GM12878 (cell line): ENCODE measurements at regions not wholly inside any gene's neighbourhood (a gene's known extent, or its start where the extent isn't known, plus 50 kb on each side); places are given as distances from the start of the nearest gene placed in this dataset.

Experiments
- ATAC-seq: fragments of 200-7000 bp; cut with Tn5 transposase; 3 replicates; pipeline ENCODE4 v1.9.1; 2020; ENCODE audit warnings: mild to moderate bottlenecking, moderate library complexity
- BruUV-seq: library from RNA; stranded (reverse); fragments of 400-500 nt; replicated peaks from 2 replicates; lab custom pipeline; 2021; lab: Mats Ljungman, UMichigan
- CTCF ChIA-PET: fragments of 300-600 bp; sonication (Branson Sonifier 250); formaldehyde crosslinking; extraction: SDS; loops from one replicate; lab custom pipeline; 2021; ENCODE audit warnings: inconsistent platforms; lab: Yijun Ruan, JAX
- POLR2A ChIA-PET: fragments of 350-600 bp; formaldehyde crosslinking; extraction: SDS; loops from one replicate; lab custom pipeline; 2021; ENCODE audit warnings: inconsistent platforms; lab: Charles Lee
- RAD21 ChIA-PET: fragments of 300-600 bp; sonication (Branson Sonifier 250); formaldehyde crosslinking; loops from one replicate; lab custom pipeline; 2023; ENCODE audit warnings: antibody characterized with exemption; ENCODE audit not compliant: unreplicated experiment; lab: Charles Lee
- SMC1A ChIA-PET: fragments of 300-600 bp; sonication (Branson Sonifier 250); formaldehyde crosslinking; loops from one replicate; lab custom pipeline; 2023; ENCODE audit not compliant: unreplicated experiment, uncharacterized antibody; lab: Charles Lee
- DNase-seq: peaks from one replicate; pipeline ENCODE4 v3.0.0-alpha.2; 2011; ENCODE audit warnings: low read depth, low spot score
- FAIRE-seq: peaks from 3 replicates; lab custom pipeline; 2011; peaks lifted over from hg19 to GRCh38; lab: Jason Lieb, UNC
- H2AFZ ChIP-seq: 2 replicates; pipeline ENCODE4 v1.6.0; 2011; ENCODE audit warnings: low read depth, low read length, control low read depth; ENCODE audit not compliant: control insufficient read depth
- H3K27ac ChIP-seq: 2 replicates; pipeline ENCODE4 v1.5.1; 2011; ENCODE audit warnings: control low read depth; ENCODE audit not compliant: control insufficient read depth, insufficient read depth
- H3K27me3 ChIP-seq, 2 experiments: replicated peaks in 1 of 2; 2 replicates each; pipeline versions ENCODE4 v1.6.0 to v1.6.1; 2011; ENCODE audit warnings: low read length in 1 of 2; ENCODE audit not compliant: control insufficient read depth in 2 of 2, insufficient read depth in 2 of 2
- H3K36me3 ChIP-seq, 2 experiments: 2 replicates each; pipeline ENCODE4 v1.5.1; 2011; ENCODE audit warnings: low read length in 1 of 2; ENCODE audit not compliant: control insufficient read depth in 2 of 2, insufficient read depth in 2 of 2
- H3K4me1 ChIP-seq: 2 replicates; pipeline ENCODE4 v1.6.1; 2011; ENCODE audit warnings: mild to moderate bottlenecking, low read length, moderate library complexity, mixed read lengths; ENCODE audit not compliant: control insufficient read depth, insufficient read depth
- H3K4me2 ChIP-seq: 2 replicates; pipeline ENCODE4 v1.6.0; 2011; ENCODE audit warnings: control low read depth; ENCODE audit not compliant: control insufficient read depth, insufficient read depth
- H3K4me3 ChIP-seq: fragments of 200-600 bp; sonication (generic); 2 replicates; pipeline ENCODE4 v1.5.1; 2016
- H3K79me2 ChIP-seq: 2 replicates; pipeline ENCODE4 v1.6.0; 2011; ENCODE audit warnings: low read length; ENCODE audit not compliant: control insufficient read depth, insufficient read depth
- H3K9ac ChIP-seq: 2 replicates; pipeline ENCODE4 v1.8.0; 2011; ENCODE audit warnings: low read length, control low read depth, mixed read lengths; ENCODE audit not compliant: control insufficient read depth, insufficient read depth
- H3K9me3 ChIP-seq: replicated peaks from 3 replicates; pipeline ENCODE4 v1.5.1; 2011; ENCODE audit warnings: mild to moderate bottlenecking, low read length; ENCODE audit not compliant: control insufficient read depth, insufficient read depth
- H4K20me1 ChIP-seq: 2 replicates; pipeline ENCODE4 v1.6.0; 2011; ENCODE audit not compliant: control insufficient read depth, insufficient read depth
- ZBTB40 ChIP-seq: fragments of 450-650 bp; IDR thresholded peaks from 2 replicates; pipeline ENCODE4 v1.6.1; 2016; ENCODE audit warnings: mild to moderate bottlenecking, moderate library complexity, borderline replicate concordance
- WGBS: methylation state at CpG from one replicate; pipeline ENCODE4 v1.1.6; 2016; ENCODE audit warnings: low lambda C conversion rate; ENCODE audit not compliant: insufficient replicate concordance, insufficient coverage; ENCODE audit errors: missing lambda C conversion rate; 5-methylcytosine and 5-hydroxymethylcytosine counted together
- in situ Hi-C: fragments of 300-500 bp; cut with MboI; formaldehyde crosslinking; loops from 9 replicates; pipeline ENCODE4 v1.14.3; 2018; ENCODE audit warnings: mixed read lengths
- intact Hi-C: fragments of 100-400 bp; cut with micrococcal nuclease; formaldehyde crosslinking; loops from one replicate; pipeline ENCODE4 v1.14.2; 2022; ENCODE audit not compliant: unreplicated experiment

GRCh38 chr21:35254006-35254764, 205.1 kb upstream of the RUNX1 start:
- H3K79me2 ChIP-seq: no peaks in the 10 kb centered on the region
- H3K9me3 ChIP-seq: no peaks in the 10 kb centered on the region; the same call in 2 of the 3 replicates
- ChIA-PET POLR2A (no interaction called here), CTCF (interaction anchor here (0.7 kb wide), 2 partner anchors 141 to 221 kb away, joined by 3 to 5 read pairs; no protein-coding TSS in a partner anchor), RAD21 (interaction anchor here (0.6 kb wide), 1 partner anchor 345 kb away, joined by 4 read pairs; no protein-coding TSS in a partner anchor), SMC1A (no interaction called here)
- H3K4me3 ChIP-seq: no peak overlapping the region
- in situ Hi-C loops (no loop called here), intact Hi-C loops (no loop called here)
- no peaks in the 10 kb centered on the region for H3K4me1 ChIP-seq
- H3K9ac ChIP-seq: no peak overlapping the region
- H3K27me3 ChIP-seq: no peaks in the 10 kb centered on the region
- TF ChIP-seq ZBTB40: no peak
- no peak overlapping the region for H3K27ac ChIP-seq
- ATAC-seq (no peak), DNase-seq (no peak), FAIRE-seq (no peak)
- 52% methylated on average over 12 of the region's 12 CpGs for WGBS
- no TSS peak for BruUV-seq
- no peaks in the 10 kb centered on the region for H3K36me3 ChIP-seq
- H4K20me1 ChIP-seq: no peaks in the 10 kb centered on the region
- no peak overlapping the region for H2AFZ ChIP-seq
- H3K4me2 ChIP-seq: no peak overlapping the region
